ENCODE measurements at regions not wholly inside any gene's neighbourhood (a gene's known extent, or its start where the extent isn't known, plus 50 kb on each side); places are given as distances from the start of the nearest gene placed in this dataset.

GRCh38 chr2:188720811-188721605 is 253.2 kb upstream of the COL3A1 start:
- DNase-seq (ENCODE audit: low read depth, low spot score) = no peak

- DNase-seq (ENCODE audit: low read depth, low spot score) = no peak
Observed at GRCh38 chr2:188721784-188722183, 252.4 kb upstream of the COL3A1 start.

GRCh38 chr2:188725746-188726360 is 248.3 kb upstream of the COL3A1 start:
- DNase-seq (ENCODE audit: low read depth, low spot score) = peak; percentile 56

- DNase-seq (ENCODE audit: low read depth, low spot score) = peak; percentile 7
Observed at GRCh38 chr2:188726626-188727247, 247.4 kb upstream of the COL3A1 start.

- no peak for DNase-seq (ENCODE audit: low read depth, low spot score)
Observed at GRCh38 chr2:188727846-188728245, 246.3 kb upstream of the COL3A1 start.

GRCh38 chr2:188734691-188735090 is 239.5 kb upstream of the COL3A1 start:
- peak; percentile 59 for DNase-seq (ENCODE audit: low read depth, low spot score)

- DNase-seq (ENCODE audit: low read depth, low spot score) = peak; percentile 18
Observed at GRCh38 chr2:188746727-188747126, 227.4 kb upstream of the COL3A1 start.

- DNase-seq (ENCODE audit: low read depth, low spot score) = no peak
Observed at GRCh38 chr2:188751816-188752215, 222.4 kb upstream of the COL3A1 start.

GRCh38 chr2:188752311-188752710 is 221.9 kb upstream of the COL3A1 start:
- DNase-seq (ENCODE audit: low read depth, low spot score) = no peak

GRCh38 chr2:188762151-188762550 is 212.0 kb upstream of the COL3A1 start:
- DNase-seq (ENCODE audit: low read depth, low spot score) = no peak

- peak; percentile 31 for DNase-seq (ENCODE audit: low read depth, low spot score)
Observed at GRCh38 chr2:188765522-188766470, 208.4 kb upstream of the COL3A1 start.

- DNase-seq (ENCODE audit: low read depth, low spot score) = no peak
Observed at GRCh38 chr2:188766471-188766856, 207.7 kb upstream of the COL3A1 start.

- DNase-seq (ENCODE audit: low read depth, low spot score) = no peak
Observed at GRCh38 chr2:188767176-188767575, 207.0 kb upstream of the COL3A1 start.

GRCh38 chr2:188770296-188770695 is 203.9 kb upstream of the COL3A1 start:
- no peak for DNase-seq (ENCODE audit: low read depth, low spot score)

- DNase-seq (ENCODE audit: low read depth, low spot score) = no peak
Observed at GRCh38 chr2:188773075-188773474, 201.1 kb upstream of the COL3A1 start.

GRCh38 chr2:188776634-188777033 is 197.5 kb upstream of the COL3A1 start:
- peak; percentile 56 for DNase-seq (ENCODE audit: low read depth, low spot score)

- no peak for DNase-seq (ENCODE audit: low read depth, low spot score)
Observed at GRCh38 chr2:188784269-188784762, 189.9 kb upstream of the COL3A1 start.

- DNase-seq (ENCODE audit: low read depth, low spot score) = no peak
Observed at GRCh38 chr2:188785061-188785460, 189.1 kb upstream of the COL3A1 start.

- no peak for DNase-seq (ENCODE audit: low read depth, low spot score)
Observed at GRCh38 chr2:188785490-188785889, 188.7 kb upstream of the COL3A1 start.

- peak; percentile 47 for DNase-seq (ENCODE audit: low read depth, low spot score)
Observed at GRCh38 chr2:188786368-188786841, 187.8 kb upstream of the COL3A1 start.

GRCh38 chr2:188787021-188787657 is 187.0 kb upstream of the COL3A1 start:
- DNase-seq (ENCODE audit: low read depth, low spot score) = peak; percentile 62

Measured in astrocyte of the hippocampus (primary cell).